Erythroblast (primary cell): ENCODE measurements at regions not wholly inside any gene's neighbourhood (a gene's known extent, or its start where the extent isn't known, plus 50 kb on each side); places are given as distances from the start of the nearest gene placed in this dataset.

ENCODE experiments used
- GATA1 ChIP-seq: IDR thresholded peaks from 2 replicates; pipeline ENCODE4 v1.6.1; 2011; ENCODE audit warnings: low read depth, mild to moderate bottlenecking, control low read depth, low read length, moderate library complexity
- POLR2A ChIP-seq: IDR thresholded peaks from 2 replicates; pipeline ENCODE4 v1.6.1; 2011; ENCODE audit warnings: mild to moderate bottlenecking, low read length

GRCh38 chr16:20242568-20243255, 84.6 kb downstream of the GP2 start:
- TF ChIP-seq POLR2A, result no peak
- TF ChIP-seq GATA1, result no peak
